ENCODE measurements at regions not wholly inside any gene's neighbourhood (a gene's known extent, or its start where the extent isn't known, plus 50 kb on each side); places are given as distances from the start of the nearest gene placed in this dataset.

DNA sequence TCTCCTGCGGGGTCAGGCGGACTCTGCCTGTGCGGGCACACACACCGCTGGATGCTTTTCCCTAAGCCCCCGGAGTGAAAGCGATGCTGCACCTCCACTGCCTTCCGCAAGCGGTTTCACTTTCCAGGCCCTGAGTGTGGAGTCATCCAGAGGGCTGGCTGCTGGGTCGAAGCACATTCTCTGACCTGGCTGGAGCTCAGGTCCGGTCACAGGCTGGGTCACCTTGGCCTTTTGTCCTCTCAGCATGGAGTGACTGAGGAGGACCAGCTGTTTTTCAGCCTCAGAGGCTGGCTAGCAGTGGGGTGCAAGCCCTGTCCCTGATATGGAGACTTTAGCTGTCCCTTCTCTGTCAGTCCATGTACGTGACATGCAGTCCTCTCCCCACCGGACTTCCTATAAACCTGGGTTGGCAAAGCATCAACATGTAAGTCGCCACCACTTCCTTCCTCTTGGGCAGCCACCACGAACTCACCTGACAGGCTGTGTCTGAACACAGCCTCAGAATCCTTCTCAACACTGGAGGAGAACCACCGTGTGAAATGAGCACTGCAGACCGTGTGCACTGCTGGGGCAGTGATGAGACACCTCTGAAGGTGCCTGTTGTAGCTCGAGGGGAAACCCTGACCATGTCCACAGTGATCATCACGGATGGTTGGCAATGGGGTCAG lies 51.3 kb downstream of the GADD45G start:
- TF ChIP-seq, protein P1, sequence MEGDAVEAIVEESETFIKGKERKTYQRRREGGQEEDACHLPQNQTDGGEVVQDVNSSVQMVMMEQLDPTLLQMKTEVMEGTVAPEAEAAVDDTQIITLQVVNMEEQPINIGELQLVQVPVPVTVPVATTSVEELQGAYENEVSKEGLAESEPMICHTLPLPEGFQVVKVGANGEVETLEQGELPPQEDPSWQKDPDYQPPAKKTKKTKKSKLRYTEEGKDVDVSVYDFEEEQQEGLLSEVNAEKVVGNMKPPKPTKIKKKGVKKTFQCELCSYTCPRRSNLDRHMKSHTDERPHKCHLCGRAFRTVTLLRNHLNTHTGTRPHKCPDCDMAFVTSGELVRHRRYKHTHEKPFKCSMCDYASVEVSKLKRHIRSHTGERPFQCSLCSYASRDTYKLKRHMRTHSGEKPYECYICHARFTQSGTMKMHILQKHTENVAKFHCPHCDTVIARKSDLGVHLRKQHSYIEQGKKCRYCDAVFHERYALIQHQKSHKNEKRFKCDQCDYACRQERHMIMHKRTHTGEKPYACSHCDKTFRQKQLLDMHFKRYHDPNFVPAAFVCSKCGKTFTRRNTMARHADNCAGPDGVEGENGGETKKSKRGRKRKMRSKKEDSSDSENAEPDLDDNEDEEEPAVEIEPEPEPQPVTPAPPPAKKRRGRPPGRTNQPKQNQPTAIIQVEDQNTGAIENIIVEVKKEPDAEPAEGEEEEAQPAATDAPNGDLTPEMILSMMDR (IDR thresholded peaks at IDR 0.05) = no peak
- TF ChIP-seq POLR2A (IDR thresholded peaks at IDR 0.05) = no peak
